OCI-LY7 (cell line): ENCODE measurements at regions not wholly inside any gene's neighbourhood (a gene's known extent, or its start where the extent isn't known, plus 50 kb on each side); places are given as distances from the start of the nearest gene placed in this dataset.
A peak's percentile ranks its signal among the peaks of the same experiment; 100 is the strongest.
"Not testable (repeated sequence)": the region's sequence is repeated elsewhere in the genome, so short reads cannot be mapped to it uniquely, and the experiment has no call there.

Source experiments
- BruUV-seq: library from RNA; stranded (reverse); fragments of 400-500 nt; replicated peaks from 2 replicates; lab custom pipeline; 2021; lab: Mats Ljungman, UMichigan
- CTCF ChIA-PET: fragments of 300-600 bp; sonication (Branson Sonifier 250); formaldehyde crosslinking; loops from one replicate; lab custom pipeline; 2022; ENCODE audit warnings: antibody characterized with exemption; ENCODE audit not compliant: unreplicated experiment; lab: Charles Lee
- POLR2A ChIA-PET: fragments of 300-600 bp; sonication (Branson Sonifier 250); formaldehyde crosslinking; loops from one replicate; lab custom pipeline; 2022; ENCODE audit warnings: antibody characterized with exemption; lab: Charles Lee
- DNase-seq: peaks from one replicate; pipeline ENCODE4 v3.0.0-alpha.2; 2015; ENCODE audit warnings: low spot score
- H2AFZ ChIP-seq: fragments of 200-600 bp; sonication (generic), shearing (Covaris generic); 2 replicates; pipeline ENCODE4 v1.6.1; 2014; ENCODE audit warnings: mild to moderate bottlenecking, antibody characterized with exemption, low read length, moderate library complexity
- H3K27ac ChIP-seq: fragments of 200-600 bp; sonication (generic); 2 replicates; pipeline ENCODE4 v1.5.1; 2014; ENCODE audit warnings: mixed run types, low read depth, mild to moderate bottlenecking, moderate library complexity, low read length, inconsistent platforms; ENCODE audit not compliant: poor library complexity, severe bottlenecking
- H3K36me3 ChIP-seq: fragments of 200-600 bp; sonication (generic); 2 replicates; pipeline ENCODE4 v1.6.1; 2014; ENCODE audit warnings: mild to moderate bottlenecking, antibody characterized with exemption, low read length, moderate library complexity, mixed read lengths; ENCODE audit not compliant: insufficient read depth
- H3K4me1 ChIP-seq: fragments of 200-600 bp; sonication (generic); 2 replicates; pipeline ENCODE4 v1.5.1; 2014; ENCODE audit warnings: mild to moderate bottlenecking, low read length; ENCODE audit not compliant: insufficient read depth, poor library complexity, severe bottlenecking
- H3K4me2 ChIP-seq: fragments of 200-600 bp; sonication (generic); 2 replicates; pipeline ENCODE4 v1.6.1; 2014; ENCODE audit warnings: mild to moderate bottlenecking, low read length
- H3K4me3 ChIP-seq: fragments of 200-600 bp; sonication (generic); 2 replicates; pipeline ENCODE4 v1.5.1; 2014; ENCODE audit warnings: mild to moderate bottlenecking, low read depth, low read length; ENCODE audit not compliant: poor library complexity, severe bottlenecking
- H3K79me2 ChIP-seq: fragments of 200-600 bp; sonication (generic); 2 replicates; pipeline ENCODE4 v1.6.1; 2016; ENCODE audit warnings: low read depth, mild to moderate bottlenecking, low read length, moderate library complexity, mixed read lengths; ENCODE audit not compliant: insufficient read depth
- H3K9me2 ChIP-seq: fragments of 200-600 bp; sonication (generic); 2 replicates; pipeline ENCODE4 v1.6.1; 2016; ENCODE audit warnings: mild to moderate bottlenecking, low read length, mixed read lengths; ENCODE audit not compliant: insufficient read depth
- H3K9me3 ChIP-seq: fragments of 200-600 bp; sonication (generic); 2 replicates; pipeline ENCODE4 v1.6.1; 2014; ENCODE audit warnings: mild to moderate bottlenecking, mixed run types, low read length, mixed read lengths
- H4K20me1 ChIP-seq: fragments of 200-600 bp; sonication (generic); 2 replicates; pipeline ENCODE4 v1.6.1; 2014; ENCODE audit warnings: mild to moderate bottlenecking, antibody characterized with exemption, low read length, moderate library complexity, mixed read lengths; ENCODE audit not compliant: insufficient read depth
- intact Hi-C: fragments of 100-400 bp; cut with micrococcal nuclease; formaldehyde crosslinking; loops from one replicate; pipeline ENCODE4 v1.10.0; 2022; ENCODE audit not compliant: unreplicated experiment

DNA sequence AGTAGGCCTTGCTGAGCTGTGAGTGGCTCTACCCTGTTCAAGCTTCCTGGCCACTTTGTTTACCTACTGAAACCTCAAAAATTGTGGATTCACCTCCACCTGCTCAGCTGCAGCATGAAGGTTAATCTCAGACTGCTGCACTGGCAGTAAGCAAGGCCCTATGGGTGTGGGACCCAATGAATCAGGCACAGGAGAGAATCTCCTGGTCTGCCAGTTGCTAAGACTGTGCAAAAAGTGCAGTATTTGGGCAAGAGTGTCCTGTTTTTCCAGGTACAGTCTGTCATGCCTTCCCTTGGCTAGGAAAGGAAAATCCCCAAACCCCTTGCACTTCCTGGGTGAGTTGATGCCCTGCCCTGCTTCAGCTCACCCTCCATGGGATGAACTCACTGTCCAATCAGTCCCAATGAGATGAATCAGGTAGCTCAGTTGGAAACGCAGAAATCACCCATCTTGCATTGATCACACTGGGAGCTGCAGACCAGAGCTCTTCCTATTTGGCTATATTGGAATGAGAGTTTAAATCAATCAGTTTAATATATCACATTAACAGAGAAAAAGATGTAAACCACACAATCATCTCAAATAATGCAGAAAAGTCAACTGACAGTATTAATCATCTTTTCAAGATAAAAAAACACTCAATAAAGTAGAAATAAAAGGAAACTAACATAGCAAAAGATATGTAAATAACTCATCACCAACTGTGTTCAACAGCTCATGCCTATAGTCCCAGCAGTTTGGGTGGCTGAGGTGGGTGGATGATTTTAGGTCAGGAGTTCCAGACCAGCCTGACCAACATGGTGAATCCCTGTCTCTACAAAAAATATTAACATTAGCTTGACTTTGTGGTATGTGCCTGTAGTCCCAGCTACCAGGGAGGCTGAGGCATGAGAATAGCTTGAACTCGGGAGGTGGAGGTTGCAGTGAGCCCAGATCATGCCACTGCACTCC is 1638.4 kb downstream of the SPATA31A7 start:
- DNase-seq, H3K27ac ChIP-seq, intact Hi-C loops, H3K9me2 ChIP-seq, POLR2A ChIA-PET, H3K79me2 ChIP-seq, H3K9me3 ChIP-seq, H4K20me1 ChIP-seq, H3K4me2 ChIP-seq, CTCF ChIA-PET, H3K36me3 ChIP-seq, H3K4me3 ChIP-seq, H2AFZ ChIP-seq, H3K4me1 ChIP-seq, BruUV-seq: not testable (repeated sequence)

DNA sequence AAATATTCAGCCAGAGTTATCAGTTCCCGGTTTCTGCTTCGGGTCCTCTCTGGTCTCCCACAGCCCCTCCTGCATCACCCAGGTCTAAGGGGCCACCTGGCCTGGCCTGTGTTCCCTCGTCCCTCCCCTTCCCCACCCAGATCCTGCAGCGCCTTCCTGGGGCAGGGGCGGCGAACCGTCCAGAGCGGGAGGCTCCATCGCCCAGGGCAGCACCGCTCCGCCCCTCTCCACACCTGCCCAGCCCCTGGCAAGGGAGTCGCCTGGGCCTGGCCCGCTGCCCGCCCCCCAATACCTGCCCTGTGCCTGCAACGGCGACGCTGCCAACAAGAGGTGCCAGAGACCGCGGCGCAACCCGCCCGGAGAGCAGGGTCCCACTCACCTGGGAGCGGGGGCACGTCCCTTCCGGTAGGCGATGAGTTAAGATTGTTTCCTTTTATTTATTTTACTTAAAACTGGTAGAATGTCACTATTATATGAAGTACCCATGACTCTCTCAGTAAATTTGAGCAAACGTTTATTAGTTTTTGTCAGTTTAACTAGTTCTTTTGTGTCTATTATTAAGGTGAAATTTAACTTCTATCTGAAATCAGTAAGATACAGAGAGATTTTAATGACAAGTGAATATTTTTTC is 1641.1 kb downstream of the SPATA31A7 start:
- H3K79me2 ChIP-seq, H3K4me1 ChIP-seq, H3K27ac ChIP-seq, H2AFZ ChIP-seq, H3K9me2 ChIP-seq, H3K4me2 ChIP-seq, intact Hi-C loops, CTCF ChIA-PET, H3K36me3 ChIP-seq, H3K9me3 ChIP-seq, H3K4me3 ChIP-seq, BruUV-seq, H4K20me1 ChIP-seq, DNase-seq, POLR2A ChIA-PET: not testable (repeated sequence)

DNA sequence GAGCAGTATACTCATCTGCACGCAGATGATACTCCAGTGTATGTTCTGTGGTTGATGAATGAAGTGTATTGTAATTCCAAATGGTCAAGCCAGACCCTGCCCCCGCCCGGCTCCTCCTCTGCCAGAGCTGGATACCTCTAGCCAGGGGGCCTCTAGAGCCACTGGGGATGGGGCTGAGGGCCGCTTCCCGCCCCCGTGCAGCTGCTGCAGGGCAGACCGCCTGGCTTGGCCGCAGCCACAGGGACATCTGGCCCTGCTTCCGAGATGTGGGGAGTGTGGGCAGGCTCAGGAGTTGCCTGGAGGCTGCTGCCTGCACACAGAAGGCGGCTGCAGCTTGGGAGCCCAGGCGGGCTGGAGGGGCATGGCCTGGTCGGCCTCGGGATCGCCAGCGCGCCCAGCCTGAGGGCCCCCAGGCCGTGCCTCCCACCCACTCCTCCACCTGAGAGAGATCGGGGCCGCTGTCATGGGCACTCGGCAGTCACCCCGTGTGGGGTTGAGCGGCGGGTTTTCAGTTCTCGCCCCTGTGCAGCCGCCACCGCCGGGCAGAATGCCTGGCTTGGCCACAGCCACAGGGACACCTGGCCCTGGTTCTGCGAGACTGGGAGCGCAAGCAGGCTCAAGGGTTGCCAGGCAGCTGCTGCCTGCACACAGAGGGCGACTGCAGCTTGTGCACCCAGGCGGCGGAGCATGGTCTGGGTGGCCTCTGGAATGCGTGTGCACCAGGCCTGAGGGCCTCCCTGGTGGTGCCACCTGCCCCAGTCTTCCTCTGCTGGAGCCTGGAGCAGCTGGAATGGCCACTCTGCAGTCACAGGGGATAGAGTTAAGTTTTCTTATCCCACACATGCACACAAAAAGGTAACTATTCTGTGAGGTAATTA is 1643.7 kb downstream of the SPATA31A7 start:
- BruUV-seq, intact Hi-C loops, POLR2A ChIA-PET, DNase-seq, H3K4me1 ChIP-seq, H3K4me2 ChIP-seq, H3K27ac ChIP-seq, H3K9me2 ChIP-seq, H4K20me1 ChIP-seq, H3K4me3 ChIP-seq, H3K9me3 ChIP-seq, H3K79me2 ChIP-seq, H2AFZ ChIP-seq, H3K36me3 ChIP-seq, CTCF ChIA-PET: not testable (repeated sequence)

DNA sequence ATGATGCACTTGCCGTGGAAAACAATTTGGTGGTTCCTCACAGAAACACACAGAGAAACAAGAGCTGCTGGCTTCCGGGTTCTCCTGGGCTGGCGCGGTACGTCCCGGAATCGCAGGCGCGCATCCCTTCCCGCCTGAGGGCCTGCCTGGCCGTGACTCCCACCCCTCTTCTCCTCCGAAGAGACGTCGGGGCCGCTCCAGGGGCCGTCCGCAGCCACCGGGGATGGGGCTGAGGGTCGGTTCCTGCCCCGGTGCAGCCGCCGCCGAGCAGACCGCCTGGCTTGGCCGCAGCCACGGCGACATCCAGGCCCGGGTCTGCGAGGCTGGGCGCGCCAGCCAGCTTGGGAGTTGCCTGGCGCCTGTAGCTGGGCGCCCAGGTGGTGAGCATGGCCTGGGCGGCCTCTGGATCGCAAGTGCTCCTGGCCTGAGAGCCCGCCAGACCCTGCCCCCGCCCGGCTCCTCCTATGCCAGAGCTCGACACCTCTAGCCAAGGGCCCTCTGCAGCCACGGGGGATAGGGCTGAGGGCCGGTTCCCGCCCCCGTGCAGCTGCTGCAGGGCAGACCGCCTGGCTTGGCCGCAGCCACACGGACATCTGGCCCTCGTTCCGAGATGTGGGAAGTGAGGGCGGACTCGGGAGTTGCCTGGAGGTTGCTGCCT is 1647.5 kb downstream of the SPATA31A7 start:
- H3K9me3 ChIP-seq, H3K4me1 ChIP-seq, H3K79me2 ChIP-seq, CTCF ChIA-PET, H3K36me3 ChIP-seq, H3K9me2 ChIP-seq, intact Hi-C loops, H4K20me1 ChIP-seq, BruUV-seq, POLR2A ChIA-PET: not testable (repeated sequence)
- peak overlapping the region; percentile 83 for H3K4me2 ChIP-seq
- H3K27ac ChIP-seq, result peak overlapping the region; percentile 72
- peak; percentile 54 for DNase-seq
- H2AFZ ChIP-seq, result peak overlapping the region; percentile 58; the same call in 1 of the 2 replicates
- H3K4me3 ChIP-seq, result peak overlapping the region; percentile 67

DNA sequence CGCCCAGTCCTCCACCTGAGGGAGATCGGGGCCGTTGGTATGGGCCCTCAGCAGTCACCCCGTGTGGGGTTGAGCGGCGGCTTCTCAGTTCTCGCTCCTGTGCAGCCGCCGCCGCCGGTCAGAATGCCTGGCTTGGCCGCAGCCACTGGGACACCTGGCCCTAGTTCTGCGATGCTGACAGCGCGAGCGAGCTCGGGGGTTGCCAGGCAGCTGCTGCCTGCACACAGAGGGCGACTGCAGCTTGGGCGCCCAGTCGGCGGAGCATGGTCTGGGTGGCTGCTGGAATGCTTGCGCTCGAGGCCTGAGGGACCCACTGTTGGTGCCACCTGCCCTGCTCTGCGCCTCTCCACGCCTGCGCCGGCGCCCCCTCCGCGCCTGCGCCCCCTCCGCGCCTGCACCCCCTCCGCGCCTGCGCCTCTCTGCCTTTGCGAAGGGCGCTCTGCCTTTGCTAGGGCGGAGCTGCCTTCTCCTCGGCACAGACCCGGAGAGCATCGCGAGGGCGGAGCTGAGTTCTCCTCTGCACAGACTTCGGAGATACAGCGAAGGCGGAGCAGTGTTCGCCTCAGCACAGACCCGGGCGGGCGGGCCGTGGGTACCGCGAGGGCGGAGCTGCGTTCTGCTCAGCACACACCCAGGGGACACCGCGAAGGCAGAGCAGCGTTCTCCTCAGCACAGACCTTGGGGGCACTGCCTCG is 1648.3 kb downstream of the SPATA31A7 start:
- BruUV-seq, H3K36me3 ChIP-seq, H3K9me3 ChIP-seq, H3K9me2 ChIP-seq, intact Hi-C loops, POLR2A ChIA-PET, H3K4me1 ChIP-seq, H2AFZ ChIP-seq, H3K79me2 ChIP-seq, H4K20me1 ChIP-seq, CTCF ChIA-PET: not testable (repeated sequence)
- H3K4me3 ChIP-seq, result peak overlapping the region; percentile 67
- peak overlapping the region; percentile 72 for H3K27ac ChIP-seq
- DNase-seq, result peak; percentile 92
- H3K4me2 ChIP-seq, result peak overlapping the region; percentile 83
